OCI-LY7 (cell line): ENCODE measurements at regions not wholly inside any gene's neighbourhood (a gene's known extent, or its start where the extent isn't known, plus 50 kb on each side); places are given as distances from the start of the nearest gene placed in this dataset.

Experiments used
- BruUV-seq: library from RNA; stranded (reverse); fragments of 400-500 nt; replicated peaks from 2 replicates; lab custom pipeline; 2021; lab: Mats Ljungman, UMichigan
- CTCF ChIA-PET: fragments of 300-600 bp; sonication (Branson Sonifier 250); formaldehyde crosslinking; loops from one replicate; lab custom pipeline; 2022; ENCODE audit warnings: antibody characterized with exemption; ENCODE audit not compliant: unreplicated experiment; lab: Charles Lee
- POLR2A ChIA-PET: fragments of 300-600 bp; sonication (Branson Sonifier 250); formaldehyde crosslinking; loops from one replicate; lab custom pipeline; 2022; ENCODE audit warnings: antibody characterized with exemption; lab: Charles Lee
- DNase-seq: peaks from one replicate; pipeline ENCODE4 v3.0.0-alpha.2; 2015; ENCODE audit warnings: low spot score
- H2AFZ ChIP-seq: fragments of 200-600 bp; sonication (generic), shearing (Covaris generic); 2 replicates; pipeline ENCODE4 v1.6.1; 2014; ENCODE audit warnings: mild to moderate bottlenecking, antibody characterized with exemption, low read length, moderate library complexity
- H3K27ac ChIP-seq: fragments of 200-600 bp; sonication (generic); 2 replicates; pipeline ENCODE4 v1.5.1; 2014; ENCODE audit warnings: mixed run types, low read depth, mild to moderate bottlenecking, moderate library complexity, low read length, inconsistent platforms; ENCODE audit not compliant: poor library complexity, severe bottlenecking
- H3K36me3 ChIP-seq: fragments of 200-600 bp; sonication (generic); 2 replicates; pipeline ENCODE4 v1.6.1; 2014; ENCODE audit warnings: mild to moderate bottlenecking, antibody characterized with exemption, low read length, moderate library complexity, mixed read lengths; ENCODE audit not compliant: insufficient read depth
- H3K4me1 ChIP-seq: fragments of 200-600 bp; sonication (generic); 2 replicates; pipeline ENCODE4 v1.5.1; 2014; ENCODE audit warnings: mild to moderate bottlenecking, low read length; ENCODE audit not compliant: insufficient read depth, poor library complexity, severe bottlenecking
- H3K4me2 ChIP-seq: fragments of 200-600 bp; sonication (generic); 2 replicates; pipeline ENCODE4 v1.6.1; 2014; ENCODE audit warnings: mild to moderate bottlenecking, low read length
- H3K4me3 ChIP-seq: fragments of 200-600 bp; sonication (generic); 2 replicates; pipeline ENCODE4 v1.5.1; 2014; ENCODE audit warnings: mild to moderate bottlenecking, low read depth, low read length; ENCODE audit not compliant: poor library complexity, severe bottlenecking
- H3K79me2 ChIP-seq: fragments of 200-600 bp; sonication (generic); 2 replicates; pipeline ENCODE4 v1.6.1; 2016; ENCODE audit warnings: low read depth, mild to moderate bottlenecking, low read length, moderate library complexity, mixed read lengths; ENCODE audit not compliant: insufficient read depth
- H3K9me2 ChIP-seq: fragments of 200-600 bp; sonication (generic); 2 replicates; pipeline ENCODE4 v1.6.1; 2016; ENCODE audit warnings: mild to moderate bottlenecking, low read length, mixed read lengths; ENCODE audit not compliant: insufficient read depth
- H3K9me3 ChIP-seq: fragments of 200-600 bp; sonication (generic); 2 replicates; pipeline ENCODE4 v1.6.1; 2014; ENCODE audit warnings: mild to moderate bottlenecking, mixed run types, low read length, mixed read lengths
- H4K20me1 ChIP-seq: fragments of 200-600 bp; sonication (generic); 2 replicates; pipeline ENCODE4 v1.6.1; 2014; ENCODE audit warnings: mild to moderate bottlenecking, antibody characterized with exemption, low read length, moderate library complexity, mixed read lengths; ENCODE audit not compliant: insufficient read depth
- EZH2phosphoT487 ChIP-seq: fragments of 200-600 bp; sonication (generic); IDR thresholded peaks from 2 replicates; pipeline ENCODE4 v1.6.1; 2018; ENCODE audit warnings: low read depth, borderline replicate concordance, mild to moderate bottlenecking, mixed run types, antibody characterized with exemption, low read length, moderate library complexity, mixed read lengths
- intact Hi-C: fragments of 100-400 bp; cut with micrococcal nuclease; formaldehyde crosslinking; loops from one replicate; pipeline ENCODE4 v1.10.0; 2022; ENCODE audit not compliant: unreplicated experiment
- TF ChIP-seq, protein P1 (sequence below): fragments of 200-600 bp; sonication (generic); conservative IDR thresholded peaks from 2 replicates; pipeline ENCODE4 v1.5.1; 2014; ENCODE audit warnings: mild to moderate bottlenecking, antibody characterized with exemption, low read length, moderate library complexity, mixed read lengths

DNA sequence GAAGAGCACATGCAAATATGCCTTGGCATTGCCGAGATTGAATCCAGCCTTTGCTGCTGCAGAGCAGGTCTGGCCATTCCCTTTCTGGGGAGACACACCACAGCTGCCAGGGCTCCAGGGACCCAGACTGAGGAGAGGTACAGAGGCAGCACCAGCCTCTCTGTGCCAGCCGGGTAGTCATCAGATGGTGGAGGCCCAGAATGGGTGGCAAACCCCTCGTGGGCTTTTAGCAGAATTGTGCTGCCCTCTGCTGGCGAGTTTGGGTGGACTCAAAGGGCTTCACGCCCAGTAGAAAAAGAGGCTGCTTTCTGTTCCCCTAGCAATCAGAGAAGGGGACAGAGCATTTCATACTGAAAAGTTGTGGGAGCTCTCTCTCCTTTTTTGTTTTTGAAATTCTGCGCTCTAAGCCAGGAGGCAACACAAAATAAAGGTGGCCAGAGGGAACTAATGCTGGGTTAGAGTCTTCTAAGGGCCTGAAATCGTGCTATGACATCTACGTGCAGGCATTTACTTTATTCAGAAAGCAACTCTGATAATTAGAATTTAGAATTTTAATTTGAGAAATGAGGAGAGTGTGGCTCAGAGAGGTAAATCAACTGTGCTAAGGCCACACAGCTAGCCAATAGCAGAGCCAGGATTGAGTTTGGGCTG is 158.8 kb upstream of the NAV2 start:
- BruUV-seq: no TSS peak
- TF ChIP-seq, protein P1, sequence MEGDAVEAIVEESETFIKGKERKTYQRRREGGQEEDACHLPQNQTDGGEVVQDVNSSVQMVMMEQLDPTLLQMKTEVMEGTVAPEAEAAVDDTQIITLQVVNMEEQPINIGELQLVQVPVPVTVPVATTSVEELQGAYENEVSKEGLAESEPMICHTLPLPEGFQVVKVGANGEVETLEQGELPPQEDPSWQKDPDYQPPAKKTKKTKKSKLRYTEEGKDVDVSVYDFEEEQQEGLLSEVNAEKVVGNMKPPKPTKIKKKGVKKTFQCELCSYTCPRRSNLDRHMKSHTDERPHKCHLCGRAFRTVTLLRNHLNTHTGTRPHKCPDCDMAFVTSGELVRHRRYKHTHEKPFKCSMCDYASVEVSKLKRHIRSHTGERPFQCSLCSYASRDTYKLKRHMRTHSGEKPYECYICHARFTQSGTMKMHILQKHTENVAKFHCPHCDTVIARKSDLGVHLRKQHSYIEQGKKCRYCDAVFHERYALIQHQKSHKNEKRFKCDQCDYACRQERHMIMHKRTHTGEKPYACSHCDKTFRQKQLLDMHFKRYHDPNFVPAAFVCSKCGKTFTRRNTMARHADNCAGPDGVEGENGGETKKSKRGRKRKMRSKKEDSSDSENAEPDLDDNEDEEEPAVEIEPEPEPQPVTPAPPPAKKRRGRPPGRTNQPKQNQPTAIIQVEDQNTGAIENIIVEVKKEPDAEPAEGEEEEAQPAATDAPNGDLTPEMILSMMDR: peak; percentile 96
- TF ChIP-seq EZH2phosphoT487: no peak
- no peaks in the 10 kb centered on the region for H3K9me2 ChIP-seq
- intact Hi-C loops: loop anchor here (1.0 to 5.0 kb wide), 4 partner anchors 227 to 483 kb away; no protein-coding TSS in a partner anchor
- no peaks in the 10 kb centered on the region for H3K36me3 ChIP-seq
- ChIA-PET POLR2A (no interaction called here), CTCF (no interaction called here)
- peak overlapping the region; percentile 66; the same call in 1 of the 2 replicates for H2AFZ ChIP-seq
- H4K20me1 ChIP-seq: no peaks in the 10 kb centered on the region
- no peaks in the 10 kb centered on the region for H3K79me2 ChIP-seq
- peak; percentile 81 for DNase-seq
- H3K4me3 ChIP-seq: no peak overlapping the region
- no peaks in the 10 kb centered on the region for H3K9me3 ChIP-seq
- 0 out of 2 replicates have a peak overlapping the region, but pooled peaks have one; percentile 10 for H3K4me2 ChIP-seq
- no peaks in the 10 kb centered on the region for H3K4me1 ChIP-seq
- no peak overlapping the region for H3K27ac ChIP-seq

DNA sequence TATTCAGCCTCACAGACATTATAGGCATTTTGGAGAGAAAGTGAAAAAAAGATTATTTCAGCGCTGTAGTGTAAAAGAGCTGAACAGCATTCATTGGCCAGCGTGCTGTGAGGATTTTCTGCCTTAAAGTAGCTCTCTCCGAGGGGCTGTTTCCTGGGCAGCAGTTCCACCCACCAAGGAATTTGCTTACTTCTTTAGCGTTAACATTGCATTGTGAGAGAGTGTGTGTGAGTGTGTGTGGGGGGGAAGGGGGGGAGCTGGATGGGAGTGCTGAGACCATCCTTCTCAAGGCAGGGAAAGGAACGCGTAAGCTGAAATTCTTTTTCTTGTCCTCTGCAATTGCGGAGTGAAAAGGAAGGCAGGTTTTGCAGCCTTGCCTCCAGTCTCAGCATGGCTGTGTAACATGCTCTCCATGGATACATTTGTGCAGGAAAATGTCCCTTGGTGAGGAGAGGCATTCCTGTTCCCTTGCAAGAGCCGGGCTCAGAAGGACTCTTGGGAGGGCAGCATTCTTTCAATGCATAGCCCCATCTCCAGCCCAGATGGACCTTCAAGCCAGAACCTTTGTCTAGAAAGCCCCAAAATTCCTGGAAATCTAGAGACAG is 159.9 kb upstream of the NAV2 start:
- Histone ChIP-seq H3K27ac (no peak overlapping the region), H3K9me2 (no peaks in the 10 kb centered on the region), H3K9me3 (no peaks in the 10 kb centered on the region), H3K4me1 (no peaks in the 10 kb centered on the region), H2AFZ (no peak overlapping the region), H3K4me3 (no peak overlapping the region), H3K36me3 (no peaks in the 10 kb centered on the region), H3K4me2 (no peak overlapping the region), H4K20me1 (no peaks in the 10 kb centered on the region), H3K79me2 (no peaks in the 10 kb centered on the region)
- intact Hi-C loops: loop anchor here (1.0 to 5.0 kb wide), 4 partner anchors 225 to 481 kb away; no protein-coding TSS in a partner anchor
- ChIA-PET CTCF (interaction anchor here (1.1 kb wide), 1 partner anchor 238 kb away, joined by 3 read pairs; no protein-coding TSS in a partner anchor), POLR2A (interaction anchor here (1.4 kb wide), 1 partner anchor 124 kb away, joined by 3 read pairs; no protein-coding TSS in a partner anchor)
- no peak for DNase-seq
- TF ChIP-seq, protein P1: no peak
- TF ChIP-seq EZH2phosphoT487: no peak
- BruUV-seq: no TSS peak
